ENCODE measurements at regions not wholly inside any gene's neighbourhood (a gene's known extent, or its start where the extent isn't known, plus 50 kb on each side); places are given as distances from the start of the nearest gene placed in this dataset.

GRCh38 chr17:69802045-69802740 lies 272.8 kb upstream of the KCNJ16 start:
- TF ChIP-seq POLR2AphosphoS5 (IDR thresholded peaks at IDR 0.05) (no peak), CTCF (IDR thresholded peaks at IDR 0.05 in 8 of 11, conservative IDR thresholded peaks at IDR 0.05 in 3 of 11) (no peak)
